Duodenal mucosa (tissue), 2 donors: ENCODE measurements at regions not wholly inside any gene's neighbourhood (a gene's known extent, or its start where the extent isn't known, plus 50 kb on each side); places are given as distances from the start of the nearest gene placed in this dataset.

Experiments used
- H3K27ac ChIP-seq: one replicate; pipeline ENCODE4 v1.7.0; 2013; ENCODE audit warnings: low read depth, low read length
- H3K27me3 ChIP-seq, 2 donors: one replicate each; pipeline ENCODE4 v1.7.0; 2013; ENCODE audit warnings: low read length in 2 of 2, control low read depth in 1 of 2; ENCODE audit not compliant: insufficient read depth in 2 of 2, control insufficient read depth in 1 of 2
- H3K36me3 ChIP-seq, 2 donors: one replicate each; pipeline ENCODE4 v1.7.0; 2013; ENCODE audit warnings: low read length in 2 of 2, control low read depth in 1 of 2; ENCODE audit not compliant: insufficient read depth in 2 of 2, control insufficient read depth in 1 of 2
- H3K4me1 ChIP-seq, 2 donors: one replicate each; pipeline ENCODE4 v1.7.0; 2013; ENCODE audit warnings: low read length in 2 of 2, control low read depth in 1 of 2; ENCODE audit not compliant: insufficient read depth in 2 of 2, control insufficient read depth in 1 of 2
- H3K4me3 ChIP-seq, 2 donors: one replicate each; pipeline ENCODE4 v1.7.0; 2013; ENCODE audit warnings: low read length in 2 of 2, low read depth in 1 of 2
- H3K9ac ChIP-seq, 2 donors: one replicate each; pipeline ENCODE4 v1.7.0; 2013; ENCODE audit warnings: low read length in 2 of 2, low read depth in 1 of 2
- H3K9me3 ChIP-seq, 2 donors: one replicate each; pipeline ENCODE4 v1.7.0; 2013; ENCODE audit warnings: low read length in 2 of 2, control low read depth in 1 of 2; ENCODE audit not compliant: control insufficient read depth in 1 of 2

- H3K4me3 ChIP-seq, result no peak overlapping the region
- H3K36me3 ChIP-seq, result no peaks in the 10 kb centered on the region
- no peaks in the 10 kb centered on the region for H3K27me3 ChIP-seq
- H3K9ac ChIP-seq, result no peak overlapping the region
- H3K9me3 ChIP-seq, result peaks cover 0 to 2% of the 10 kb centered on the region in 2 donors
- H3K27ac ChIP-seq, result no peak overlapping the region
- H3K4me1 ChIP-seq, result no peaks in the 10 kb centered on the region
Observed at GRCh38 chrX:5648941-5649568, 579.6 kb downstream of the NLGN4X start.

- no peak overlapping the region for H3K4me3 ChIP-seq
- H3K4me1 ChIP-seq, result no peaks in the 10 kb centered on the region
- H3K36me3 ChIP-seq, result no peaks in the 10 kb centered on the region
- H3K27me3 ChIP-seq, result no peaks in the 10 kb centered on the region
- H3K27ac ChIP-seq, result no peak overlapping the region
- no peak overlapping the region for H3K9ac ChIP-seq
- H3K9me3 ChIP-seq, result peaks cover 0 to 2% of the 10 kb centered on the region in 2 donors
Observed at GRCh38 chrX:5646818-5647217, 581.8 kb downstream of the NLGN4X start.

- Histone ChIP-seq H3K27ac (no peak overlapping the region), H3K9ac (no peak overlapping the region), H3K4me1 (no peaks in the 10 kb centered on the region), H3K4me3 (no peak overlapping the region), H3K27me3 (no peaks in the 10 kb centered on the region), H3K36me3 (no peaks in the 10 kb centered on the region), H3K9me3 (no peaks in the 10 kb centered on the region)
Observed at GRCh38 chrX:5644776-5645175, 583.9 kb downstream of the NLGN4X start.

GRCh38 chrX:5640071-5640470 lies 588.6 kb downstream of the NLGN4X start:
- H3K4me1 ChIP-seq, result no peaks in the 10 kb centered on the region

GRCh38 chrX:5638572-5638971 lies 590.1 kb downstream of the NLGN4X start:
- no peaks in the 10 kb centered on the region for H3K36me3 ChIP-seq
- H3K27me3 ChIP-seq, result no peaks in the 10 kb centered on the region
- no peak overlapping the region for H3K27ac ChIP-seq
- no peaks in the 10 kb centered on the region for H3K9me3 ChIP-seq
- H3K4me3 ChIP-seq, result no peak overlapping the region
- no peak overlapping the region for H3K9ac ChIP-seq
- H3K4me1 ChIP-seq, result no peaks in the 10 kb centered on the region

More at GRCh38 chrX:5640071-5640470, 588.6 kb downstream of the NLGN4X start:
- Histone ChIP-seq H3K9ac (no peak overlapping the region), H3K9me3 (no peaks in the 10 kb centered on the region), H3K4me3 (no peak overlapping the region), H3K36me3 (no peaks in the 10 kb centered on the region), H3K27ac (no peak overlapping the region), H3K27me3 (no peaks in the 10 kb centered on the region)

- H3K4me1 ChIP-seq, result no peaks in the 10 kb centered on the region
- H3K36me3 ChIP-seq, result no peaks in the 10 kb centered on the region
- H3K9ac ChIP-seq, result no peak overlapping the region
- H3K9me3 ChIP-seq, result no peaks in the 10 kb centered on the region
- no peak overlapping the region for H3K4me3 ChIP-seq
- no peak overlapping the region for H3K27ac ChIP-seq
- H3K27me3 ChIP-seq, result no peaks in the 10 kb centered on the region
Observed at GRCh38 chrX:5632887-5633286, 595.8 kb downstream of the NLGN4X start.

- Histone ChIP-seq H3K4me3 (no peak overlapping the region), H3K36me3 (no peaks in the 10 kb centered on the region), H3K4me1 (no peaks in the 10 kb centered on the region), H3K9ac (no peak overlapping the region), H3K9me3 (no peaks in the 10 kb centered on the region), H3K27me3 (no peaks in the 10 kb centered on the region), H3K27ac (no peak overlapping the region)
Observed at GRCh38 chrX:5632061-5632614, 596.5 kb downstream of the NLGN4X start.

- no peak overlapping the region for H3K27ac ChIP-seq
Observed at GRCh38 chrX:5617666-5618065, 611.0 kb downstream of the NLGN4X start.

GRCh38 chrX:5595570-5595969 lies 633.1 kb downstream of the NLGN4X start:
- Histone ChIP-seq H3K4me3 (no peak overlapping the region), H3K9ac (no peak overlapping the region), H3K27ac (no peak overlapping the region), H3K36me3 (no peaks in the 10 kb centered on the region), H3K4me1 (no peaks in the 10 kb centered on the region), H3K9me3 (no peaks in the 10 kb centered on the region), H3K27me3 (no peaks in the 10 kb centered on the region)

More at GRCh38 chrX:5617666-5618065, 611.0 kb downstream of the NLGN4X start:
- H3K9me3 ChIP-seq, result no peaks in the 10 kb centered on the region
- H3K27me3 ChIP-seq, result no peaks in the 10 kb centered on the region
- no peak overlapping the region for H3K4me3 ChIP-seq
- H3K36me3 ChIP-seq, result no peaks in the 10 kb centered on the region
- H3K4me1 ChIP-seq, result no peaks in the 10 kb centered on the region
- H3K9ac ChIP-seq, result no peak overlapping the region

GRCh38 chrX:5586726-5587125 lies 641.9 kb downstream of the NLGN4X start:
- Histone ChIP-seq H3K9me3 (peaks cover 0 to 3% of the 10 kb centered on the region in 2 donors), H3K9ac (no peak overlapping the region), H3K4me3 (no peak overlapping the region), H3K27ac (no peak overlapping the region), H3K36me3 (no peaks in the 10 kb centered on the region), H3K4me1 (no peaks in the 10 kb centered on the region), H3K27me3 (no peaks in the 10 kb centered on the region)
